H1 (cell line): ENCODE measurements at regions not wholly inside any gene's neighbourhood (a gene's known extent, or its start where the extent isn't known, plus 50 kb on each side); places are given as distances from the start of the nearest gene placed in this dataset.

Source experiments
- SAP30 ChIP-seq: fragments of 300-600 bp; sonication (generic); IDR thresholded peaks from 2 replicates; pipeline ENCODE4 v1.7.1; 2012; ENCODE audit warnings: low read length, moderate library complexity, mild to moderate bottlenecking, inconsistent platforms; ENCODE audit not compliant: insufficient read depth, insufficient replicate concordance
- USF2 ChIP-seq: IDR thresholded peaks from 2 replicates; pipeline ENCODE4 v1.6.1; 2011; ENCODE audit warnings: low read length, improper control_type of control experiment

- TF ChIP-seq USF2 (no peak), SAP30 (no peak)
Observed at GRCh38 chr11:130801333-130802122, 114.8 kb downstream of the SNX19 start (continued).
